K562 (cell line): ENCODE measurements at regions not wholly inside any gene's neighbourhood (a gene's known extent, or its start where the extent isn't known, plus 50 kb on each side); places are given as distances from the start of the nearest gene placed in this dataset.

Experiments
- ATAC-seq: fragments of 200-7000 bp; cut with Tn5 transposase; 3 replicates; pipeline ENCODE4 v1.9.1; 2020; ENCODE audit warnings: moderate library complexity
- BruUV-seq: library from RNA; stranded (reverse); fragments of 400-500 nt; replicated peaks from 2 replicates; lab custom pipeline; 2021; lab: Mats Ljungman, UMichigan
- CTCF ChIA-PET: fragments of 300-600 bp; formaldehyde crosslinking; extraction: SDS; loops from one replicate; lab custom pipeline; 2021; ENCODE audit warnings: low intra/inter-chr PET ratio; lab: Yijun Ruan, JAX
- POLR2A ChIA-PET: fragments of 300-600, 350-650 bp; sonication (Branson Sonifier 250); formaldehyde crosslinking; extraction: SDS; loops from one replicate; lab custom pipeline; 2021; ENCODE audit warnings: antibody characterized with exemption, inconsistent platforms; lab: Yijun Ruan, JAX
- DNase-seq, 4 experiments: peaks; one replicate each; pipeline versions ENCODE4 v3.0.0 to v3.0.0-alpha.2; 2011 to 2018; ENCODE audit warnings: low spot score in 3 of 4, mixed read lengths in 3 of 4; ENCODE audit errors: extremely low read depth in 1 of 4
- FAIRE-seq: peaks from 2 replicates; lab custom pipeline; 2011; peaks lifted over from hg19 to GRCh38; lab: Jason Lieb, UNC
- H2AFZ ChIP-seq: 2 replicates; pipeline ENCODE4 v1.6.0; 2011; ENCODE audit warnings: low read depth, low read length, control low read depth, inconsistent platforms
- H3K27ac ChIP-seq: fragments of 200-600 bp; 3 replicates; pipeline ENCODE4 v1.8.0; 2011; ENCODE audit warnings: low read depth, mild to moderate bottlenecking, control low read depth, inconsistent platforms, low read length, moderate library complexity, mixed read lengths; ENCODE audit errors: extremely low read depth
- H3K27me3 ChIP-seq, 2 experiments: fragments of 300-600 bp in 1 of 2; 2 replicates in 1 of 2; 3 replicates in 1 of 2; pipeline versions ENCODE4 v1.6.0 to v1.8.0; 2011; ENCODE audit warnings: inconsistent platforms in 2 of 2, low read length in 2 of 2, mild to moderate bottlenecking in 1 of 2, mixed read lengths in 1 of 2, moderate library complexity in 1 of 2; ENCODE audit not compliant: control insufficient read depth in 2 of 2, insufficient read depth in 2 of 2
- H3K36me3 ChIP-seq: fragments of 300-600 bp; 3 replicates; pipeline ENCODE4 v1.8.0; 2011; ENCODE audit warnings: mild to moderate bottlenecking, low read length, inconsistent platforms; ENCODE audit not compliant: control insufficient read depth, insufficient read depth
- H3K4me1 ChIP-seq, 2 experiments: fragments of 200-600 bp in 1 of 2; replicated peaks in 1 of 2; 2 replicates in 1 of 2; 3 replicates in 1 of 2; pipeline versions ENCODE4 v1.5.1 to v1.8.0; 2011; ENCODE audit warnings: inconsistent platforms in 2 of 2, low read length in 2 of 2, mild to moderate bottlenecking in 1 of 2, mixed read lengths in 1 of 2, moderate library complexity in 1 of 2; ENCODE audit not compliant: control insufficient read depth in 2 of 2, insufficient read depth in 2 of 2
- H3K4me2 ChIP-seq: 2 replicates; pipeline ENCODE4 v1.6.1; 2011; ENCODE audit warnings: low read length, control low read depth, inconsistent platforms, mixed read lengths; ENCODE audit not compliant: insufficient read depth
- H3K4me3 ChIP-seq: fragments of 200-600 bp; sonication (generic), shearing (Covaris generic); 2 replicates; pipeline ENCODE4 v1.5.1; 2016; ENCODE audit warnings: control low read depth, inconsistent platforms
- H3K79me2 ChIP-seq: fragments of 200-600 bp; 3 replicates; pipeline ENCODE4 v1.8.0; 2011; ENCODE audit warnings: low read length, inconsistent platforms; ENCODE audit not compliant: control insufficient read depth, insufficient read depth
- H3K9ac ChIP-seq, 2 experiments: 2 replicates each; pipeline versions ENCODE4 v1.6.0 to v1.6.1; 2011; ENCODE audit warnings: low read depth in 2 of 2, low read length in 2 of 2, control low read depth in 1 of 2, inconsistent platforms in 1 of 2, mild to moderate bottlenecking in 1 of 2, mixed read lengths in 1 of 2; ENCODE audit not compliant: insufficient read depth in 1 of 2
- H3K9me1 ChIP-seq: one replicate; pipeline ENCODE4 v1.6.0; 2011; ENCODE audit warnings: inconsistent platforms, mild to moderate bottlenecking, low read length, moderate library complexity; ENCODE audit not compliant: control insufficient read depth, insufficient read depth
- H3K9me3 ChIP-seq: replicated peaks from 2 replicates; pipeline ENCODE4 v1.5.1; 2011; ENCODE audit warnings: low read depth, low read length, inconsistent platforms; ENCODE audit not compliant: control insufficient read depth, insufficient read depth
- H4K20me1 ChIP-seq: replicated peaks from 2 replicates; pipeline ENCODE4 v1.6.1; 2011; ENCODE audit warnings: low read length, inconsistent platforms, mixed read lengths; ENCODE audit not compliant: control insufficient read depth, insufficient read depth
- CREB5 ChIP-seq: fragments of 250-450 bp; sonication (Bioruptor Pico); IDR thresholded peaks from 2 replicates; pipeline ENCODE4 v1.5.0; 2020; ENCODE audit warnings: mild to moderate bottlenecking
- E4F1 ChIP-seq: fragments of 250-450 bp; sonication (Bioruptor Pico); IDR thresholded peaks from 2 replicates; pipeline ENCODE4 v1.5.0; 2021; ENCODE audit warnings: mild to moderate bottlenecking, borderline replicate concordance
- HDGF ChIP-seq: fragments of 450-650 bp; IDR thresholded peaks from 2 replicates; pipeline ENCODE4 v1.6.1; 2016
- MAX ChIP-seq: sonication (generic); formaldehyde crosslinking; IDR thresholded peaks from 2 replicates; pipeline ENCODE4 v1.9.0; 2022; ENCODE audit warnings: mild to moderate bottlenecking, missing genetic modification reagents
- MAZ ChIP-seq, 2 experiments: fragments of 450-650 bp in 1 of 2; sonication (generic) in 1 of 2; formaldehyde crosslinking; IDR thresholded peaks in 1 of 2; conservative IDR thresholded peaks in 1 of 2; 2 replicates each; pipeline versions ENCODE4 v1.4.0 to v1.5.0; 2020; ENCODE audit warnings: mild to moderate bottlenecking in 1 of 2, missing genetic modification reagents in 1 of 2
- MYBL2 ChIP-seq, 2 experiments: fragments of 450-650 bp in 1 of 2; sonication (generic) in 1 of 2; formaldehyde crosslinking in 1 of 2; IDR thresholded peaks; 2 replicates each; pipeline versions ENCODE4 v1.6.1 to v1.8.1; 2017 to 2022; ENCODE audit warnings: borderline replicate concordance in 1 of 2, inconsistent platforms in 1 of 2, low read depth in 1 of 2, mild to moderate bottlenecking in 1 of 2, missing genetic modification reagents in 1 of 2, moderate library complexity in 1 of 2
- PHB ChIP-seq: fragments of 250-450 bp; sonication (Bioruptor Pico); IDR thresholded peaks from 2 replicates; pipeline ENCODE4 v1.5.0; 2021
- TEAD1 ChIP-seq, 2 experiments: fragments of 450-650 bp in 1 of 2; sonication (generic) in 1 of 2; formaldehyde crosslinking; IDR thresholded peaks; 2 replicates each; pipeline versions ENCODE4 v1.4.0 to v1.8.0; 2020 to 2022; ENCODE audit warnings: mild to moderate bottlenecking in 2 of 2, missing genetic modification reagents in 1 of 2
- TFAM ChIP-seq: fragments of 250-450 bp; sonication (Bioruptor Pico); conservative IDR thresholded peaks from 2 replicates; pipeline ENCODE4 v1.5.0; 2021; ENCODE audit warnings: mild to moderate bottlenecking, moderate library complexity
- TOE1 ChIP-seq, 2 experiments: fragments of 450-650 bp in 1 of 2; sonication (generic) in 1 of 2; formaldehyde crosslinking in 1 of 2; IDR thresholded peaks; 2 replicates each; pipeline versions ENCODE4 v1.7.1 to v1.8.0; 2016 to 2022; ENCODE audit warnings: borderline replicate concordance in 2 of 2, mild to moderate bottlenecking in 2 of 2, antibody characterized with exemption in 1 of 2, inconsistent platforms in 1 of 2, low read depth in 1 of 2, missing genetic modification reagents in 1 of 2, moderate library complexity in 1 of 2
- ZFX ChIP-seq: sonication (generic); formaldehyde crosslinking; IDR thresholded peaks from 2 replicates; pipeline ENCODE4 v1.8.0; 2022; ENCODE audit warnings: mild to moderate bottlenecking, missing genetic modification reagents, moderate library complexity
- WGBS: fragments of 100-300 bp; shearing (Covaris generic); methylation state at CpG from one replicate; pipeline ENCODE4 v1.1.6; 2016; ENCODE audit warnings: low coverage, mixed read lengths; ENCODE audit not compliant: insufficient coverage; ENCODE audit errors: missing lambda C conversion rate; 5-methylcytosine and 5-hydroxymethylcytosine counted together
- in situ Hi-C: fragments of 300-500 bp; cut with MboI; formaldehyde crosslinking; loops from 4 replicates; pipeline ENCODE4 v1.15.0; 2018; ENCODE audit warnings: inconsistent platforms, mixed read lengths
- intact Hi-C: fragments of 100-400 bp; cut with micrococcal nuclease; formaldehyde crosslinking; loops from 2 replicates; pipeline ENCODE4 v1.14.2; 2022
- TF ChIP-seq, protein P1 (sequence below): IDR thresholded peaks from 2 replicates; pipeline ENCODE4 v1.6.1; 2016; ENCODE audit warnings: missing genetic modification characterization, missing compliant biosample characterization

DNA sequence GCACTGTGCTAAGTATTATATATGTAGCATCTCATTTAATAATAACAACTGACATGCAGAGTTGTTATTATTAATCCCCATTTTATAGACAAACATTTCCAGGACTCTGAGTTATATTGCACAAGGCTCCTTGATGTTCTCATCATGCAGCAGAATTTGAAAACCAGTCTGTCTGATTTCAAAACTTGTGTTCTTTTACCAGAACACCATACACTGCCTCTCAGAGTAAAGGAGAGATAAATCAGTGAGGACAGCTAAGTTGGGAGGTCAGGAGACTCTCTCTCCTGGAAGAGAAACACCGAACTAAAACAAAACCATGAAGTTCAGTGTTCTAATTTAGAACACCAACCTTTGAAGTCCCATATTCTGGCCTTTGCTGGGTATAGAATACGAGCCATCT is 92.7 kb upstream of the TNC start (continued):
- no peak for TF ChIP-seq E4F1 (CRISPR knock-in tag)
- no peak for TF ChIP-seq PHB (CRISPR knock-in tag)

DNA sequence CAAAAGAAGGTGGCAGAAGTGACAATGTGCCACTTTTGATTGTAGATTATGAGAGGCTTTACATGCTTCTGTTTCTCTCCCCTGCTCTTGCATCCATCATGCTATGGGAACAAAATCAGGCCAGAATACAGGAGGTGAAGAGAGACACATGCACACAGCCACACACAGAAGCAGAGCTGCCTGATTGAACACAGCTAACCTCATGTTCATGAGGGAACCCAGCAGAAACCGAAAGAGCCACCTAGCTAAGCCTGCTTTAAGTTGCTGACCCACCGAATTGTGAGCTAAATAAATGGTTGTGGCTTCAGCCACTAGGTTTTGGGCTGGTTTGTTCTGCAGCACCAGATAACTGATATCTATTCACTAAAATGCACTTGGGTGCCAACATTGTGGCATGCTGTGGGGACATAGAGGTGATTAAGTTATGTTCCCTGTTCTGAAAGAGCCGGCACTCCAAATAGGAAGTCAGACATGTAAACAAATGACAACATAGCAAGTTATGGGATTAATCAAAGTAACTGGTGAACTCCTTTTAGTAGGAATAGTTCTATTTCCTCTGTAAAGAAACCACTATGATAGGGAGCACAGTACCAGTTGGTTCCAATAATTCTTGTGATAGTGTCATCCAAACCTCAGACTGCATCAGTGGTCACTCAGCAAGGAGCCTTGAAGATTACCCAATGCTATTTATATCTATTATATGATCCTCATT is 93.6 kb upstream of the TNC start:
- Histone ChIP-seq H3K9ac (no peak overlapping the region), H3K4me3 (no peak overlapping the region), H3K9me1 (no peaks in the 10 kb centered on the region), H3K79me2 (no peaks in the 10 kb centered on the region), H3K27ac (no peak overlapping the region), H3K27me3 (no peaks in the 10 kb centered on the region), H2AFZ (no peak overlapping the region), H3K36me3 (no peaks in the 10 kb centered on the region), H4K20me1 (no peaks in the 10 kb centered on the region), H3K4me1 (no peaks in the 10 kb centered on the region), H3K4me2 (no peak overlapping the region), H3K9me3 (no peaks in the 10 kb centered on the region)
- no TSS peak for BruUV-seq
- FAIRE-seq (no peak), ATAC-seq (no peak), DNase-seq (no peak)
- POLR2A ChIA-PET = no interaction called here
- 2% methylated on average over 3 of the region's 3 CpGs for WGBS
- intact Hi-C loops (no loop called here), in situ Hi-C loops (no loop called here)
- TF ChIP-seq TOE1 (IDR thresholded peaks at IDR 0.05; ENCODE audit: borderline replicate concordance) (no peak), TOE1 (CRISPR knock-in tag; IDR thresholded peaks at IDR 0.05; ENCODE audit: borderline replicate concordance, low read depth) (no peak), TEAD1 (CRISPR knock-in tag; IDR thresholded peaks at IDR 0.05) (no peak), TFAM (CRISPR knock-in tag) (no peak), MYBL2 (IDR thresholded peaks at IDR 0.05; ENCODE audit: low read depth) (no peak), MYBL2 (CRISPR knock-in tag; IDR thresholded peaks at IDR 0.05; ENCODE audit: borderline replicate concordance) (no peak), CREB5 (no peak), HDGF (no peak), MAX (CRISPR knock-in tag) (no peak), MAZ (CRISPR knock-in tag; conservative IDR thresholded peaks at IDR 0.05 in 1 of 2, IDR thresholded peaks at IDR 0.05 in 1 of 2) (no peak), ZFX (CRISPR knock-in tag) (no peak)
- TF ChIP-seq, protein P1, sequence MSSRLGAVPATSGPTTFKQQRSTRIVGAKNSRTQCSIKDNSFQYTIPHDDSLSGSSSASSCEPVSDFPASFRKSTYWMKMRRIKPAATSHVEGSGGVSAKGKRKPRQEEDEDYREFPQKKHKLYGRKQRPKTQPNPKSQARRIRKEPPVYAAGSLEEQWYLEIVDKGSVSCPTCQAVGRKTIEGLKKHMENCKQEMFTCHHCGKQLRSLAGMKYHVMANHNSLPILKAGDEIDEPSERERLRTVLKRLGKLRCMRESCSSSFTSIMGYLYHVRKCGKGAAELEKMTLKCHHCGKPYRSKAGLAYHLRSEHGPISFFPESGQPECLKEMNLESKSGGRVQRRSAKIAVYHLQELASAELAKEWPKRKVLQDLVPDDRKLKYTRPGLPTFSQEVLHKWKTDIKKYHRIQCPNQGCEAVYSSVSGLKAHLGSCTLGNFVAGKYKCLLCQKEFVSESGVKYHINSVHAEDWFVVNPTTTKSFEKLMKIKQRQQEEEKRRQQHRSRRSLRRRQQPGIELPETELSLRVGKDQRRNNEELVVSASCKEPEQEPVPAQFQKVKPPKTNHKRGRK (tag) = no peak
- CTCF ChIA-PET = no interaction called here
